Superior temporal gyrus (tissue), 1 donor: ENCODE measurements at regions not wholly inside any gene's neighbourhood (a gene's known extent, or its start where the extent isn't known, plus 50 kb on each side); places are given as distances from the start of the nearest gene placed in this dataset.

Experiments
- DNase-seq: peaks from one replicate; pipeline ENCODE4 v3.0.0-alpha.2; 2016; ENCODE audit errors: extremely low spot score

- no peak for DNase-seq
These were observed 96.4 kb upstream of the MYCBP2 start for GRCh38 chr13:77423296-77423695.

DNA sequence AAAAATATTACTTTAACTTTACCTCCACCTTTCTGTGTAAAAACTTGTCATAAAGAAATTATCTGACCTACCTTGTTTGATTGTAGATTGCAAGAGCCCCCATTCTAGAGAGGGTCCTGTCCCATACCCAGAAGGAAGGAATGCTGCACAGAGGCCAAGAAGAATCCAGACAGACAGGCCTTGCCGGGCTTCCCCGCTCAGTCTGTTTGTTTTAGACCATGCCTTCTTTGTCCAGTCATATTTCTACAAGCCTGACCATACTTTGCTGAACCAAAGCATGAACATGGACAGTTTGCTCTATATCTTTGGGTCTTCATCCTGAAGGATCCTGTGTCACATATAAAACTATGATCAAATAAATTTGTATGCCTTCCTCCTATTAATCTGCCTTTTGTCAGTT, 95.8 kb upstream of the MYCBP2 start:
- no peak for DNase-seq

- no peak for DNase-seq
These were observed 91.0 kb upstream of the MYCBP2 start for GRCh38 chr13:77417897-77418296.

- no peak for DNase-seq
These were observed 89.8 kb upstream of the MYCBP2 start for GRCh38 chr13:77416666-77417212.

- DNase-seq: no peak
These were observed 88.6 kb upstream of the MYCBP2 start for GRCh38 chr13:77415253-77416071.

- no peak for DNase-seq
These were observed 86.0 kb upstream of the MYCBP2 start for GRCh38 chr13:77412860-77413259.

GRCh38 chr13:77412116-77412635, 85.3 kb upstream of the MYCBP2 start:
- no peak for DNase-seq

- DNase-seq: no peak
These were observed 82.5 kb upstream of the MYCBP2 start for GRCh38 chr13:77409412-77409811.

DNA sequence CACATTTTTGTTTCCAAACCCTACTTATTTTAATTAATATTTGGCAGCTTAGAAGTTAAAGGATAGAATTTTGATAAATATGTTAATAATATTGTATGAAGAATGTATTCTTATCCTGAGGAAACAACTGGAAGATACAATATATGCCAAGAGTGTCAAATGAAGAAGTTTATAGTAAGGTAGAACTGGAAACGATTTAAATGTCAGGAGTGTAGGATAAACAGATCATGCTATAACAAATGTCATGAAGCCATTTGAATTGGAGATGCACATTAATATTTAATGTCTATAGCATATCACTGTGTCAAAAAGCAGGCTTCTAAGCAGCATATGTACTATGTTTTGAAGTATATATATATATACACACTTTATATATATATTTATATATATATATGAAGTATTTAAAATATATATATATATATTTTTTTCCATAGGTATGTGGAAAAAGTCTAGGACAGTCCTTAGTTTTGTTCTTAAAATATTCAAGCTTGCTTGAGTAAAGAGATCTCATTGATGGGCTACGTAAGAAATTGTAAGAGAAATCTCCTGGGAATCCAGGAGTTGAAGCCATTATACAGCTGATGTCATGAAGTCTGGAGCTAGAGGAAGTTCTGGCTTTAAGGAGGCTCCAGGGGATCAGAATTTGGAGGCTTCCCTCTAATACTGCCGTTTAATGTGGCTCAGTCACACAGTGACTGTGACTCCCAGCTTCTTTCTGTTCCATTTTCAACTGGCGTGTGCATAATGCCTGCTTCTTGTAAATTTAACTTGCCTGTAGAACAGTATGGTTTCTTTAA, 79.9 kb upstream of the MYCBP2 start:
- DNase-seq: no peak

GRCh38 chr13:77398825-77399620, 72.1 kb upstream of the MYCBP2 start:
- DNase-seq: no peak

DNA sequence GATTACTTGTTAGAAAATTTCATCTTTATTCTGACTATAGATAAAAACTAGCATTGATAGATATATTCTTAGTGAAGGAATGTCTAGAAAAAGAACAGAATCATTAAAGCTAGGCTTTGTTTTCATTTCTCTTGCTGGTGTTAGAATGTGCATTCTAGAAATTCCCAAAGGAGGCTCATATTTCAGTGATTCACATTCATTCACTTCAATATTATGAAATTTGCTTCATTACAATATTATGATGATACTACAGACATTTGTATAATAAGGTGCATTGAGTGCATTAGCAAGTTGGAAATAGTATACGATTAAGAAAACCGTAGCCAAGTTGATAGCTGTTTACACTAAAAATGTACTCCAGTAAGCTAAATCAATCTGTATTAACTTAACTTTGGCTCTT, 70.7 kb upstream of the MYCBP2 start:
- DNase-seq: no peak

DNA sequence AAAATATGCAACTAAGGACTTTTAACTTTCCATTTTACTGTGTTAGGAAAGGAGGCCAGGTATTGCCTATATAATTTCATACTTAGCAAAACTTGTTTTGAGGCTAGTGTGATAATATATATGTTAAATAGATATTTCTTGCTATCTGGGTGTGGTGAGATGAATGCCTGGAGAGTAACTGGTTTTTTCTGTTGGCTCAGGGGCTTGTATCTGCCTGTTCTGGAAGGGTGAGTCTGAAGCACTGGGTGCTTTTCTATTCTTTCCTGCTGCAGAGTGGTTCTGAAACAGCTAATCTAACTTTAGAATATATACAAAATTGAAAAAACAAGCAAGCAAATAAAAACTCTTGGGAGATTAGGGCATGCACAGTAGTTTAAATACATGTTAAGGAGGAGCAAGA, 64.6 kb upstream of the MYCBP2 start:
- no peak for DNase-seq

- peak; percentile 29 for DNase-seq
These were observed 63.5 kb upstream of the MYCBP2 start for GRCh38 chr13:77390391-77390790.

- no peak for DNase-seq
These were observed 62.7 kb upstream of the MYCBP2 start for GRCh38 chr13:77389625-77390000.

DNA sequence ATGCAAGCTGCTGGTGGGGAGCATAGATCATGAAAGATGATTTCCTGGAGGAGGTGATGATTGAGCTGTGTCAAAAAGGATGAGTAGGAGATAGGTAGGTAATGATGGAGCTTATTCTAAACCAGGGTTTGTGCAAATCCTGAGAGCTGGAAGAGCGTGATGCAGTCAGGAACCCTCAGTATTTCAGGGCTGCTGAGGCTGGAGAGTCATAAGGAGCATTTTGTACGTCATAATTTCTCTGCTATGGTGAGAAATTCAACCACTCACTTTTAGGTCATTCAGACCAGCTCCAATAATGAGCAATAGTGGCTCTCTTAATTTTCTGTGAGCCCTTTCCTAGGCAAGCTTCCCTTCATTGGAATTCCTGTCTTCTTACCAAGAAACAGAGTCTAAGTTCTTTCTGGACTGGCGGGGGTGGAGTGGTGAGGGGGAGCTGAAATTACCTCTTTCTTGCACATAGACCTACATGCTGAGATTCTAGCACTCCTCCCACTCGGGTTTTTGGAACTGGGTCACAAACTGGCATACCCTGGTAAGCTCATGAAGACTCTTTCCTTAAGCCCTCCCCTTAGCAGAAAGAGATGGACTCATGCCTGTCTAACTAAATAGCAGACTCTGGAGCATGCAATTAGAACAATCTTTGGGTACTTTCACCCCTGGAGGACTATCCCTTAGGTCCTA, 62.2 kb upstream of the MYCBP2 start:
- peak; percentile 62 for DNase-seq

DNA sequence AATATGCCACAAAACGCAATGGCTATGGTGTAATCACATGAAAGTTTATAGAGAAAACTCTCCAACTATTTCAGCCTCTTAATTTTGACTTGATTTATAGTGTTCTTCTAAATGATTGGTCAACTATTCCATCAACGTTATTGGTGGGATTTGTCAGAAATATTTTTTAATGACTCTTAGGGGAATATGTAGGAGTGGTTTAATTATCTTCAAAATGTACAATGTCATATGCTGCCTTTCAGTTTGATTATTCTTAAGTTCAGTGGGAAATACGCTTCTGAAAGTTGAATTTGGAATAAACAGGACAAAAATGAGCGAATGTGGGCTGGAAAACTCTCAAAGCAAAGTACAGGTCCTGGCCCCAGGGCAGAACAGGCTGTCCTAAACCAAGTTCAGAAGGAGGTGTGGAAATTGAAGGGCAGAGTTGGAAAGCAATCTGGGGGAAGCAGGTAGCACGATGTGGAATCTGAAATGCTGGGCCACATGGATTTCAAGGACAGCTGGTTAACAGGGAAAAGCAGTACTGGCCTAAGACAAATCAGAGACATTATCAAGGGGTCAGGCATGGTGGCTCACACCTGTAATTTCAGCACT, 60.8 kb upstream of the MYCBP2 start:
- DNase-seq: no peak

DNA sequence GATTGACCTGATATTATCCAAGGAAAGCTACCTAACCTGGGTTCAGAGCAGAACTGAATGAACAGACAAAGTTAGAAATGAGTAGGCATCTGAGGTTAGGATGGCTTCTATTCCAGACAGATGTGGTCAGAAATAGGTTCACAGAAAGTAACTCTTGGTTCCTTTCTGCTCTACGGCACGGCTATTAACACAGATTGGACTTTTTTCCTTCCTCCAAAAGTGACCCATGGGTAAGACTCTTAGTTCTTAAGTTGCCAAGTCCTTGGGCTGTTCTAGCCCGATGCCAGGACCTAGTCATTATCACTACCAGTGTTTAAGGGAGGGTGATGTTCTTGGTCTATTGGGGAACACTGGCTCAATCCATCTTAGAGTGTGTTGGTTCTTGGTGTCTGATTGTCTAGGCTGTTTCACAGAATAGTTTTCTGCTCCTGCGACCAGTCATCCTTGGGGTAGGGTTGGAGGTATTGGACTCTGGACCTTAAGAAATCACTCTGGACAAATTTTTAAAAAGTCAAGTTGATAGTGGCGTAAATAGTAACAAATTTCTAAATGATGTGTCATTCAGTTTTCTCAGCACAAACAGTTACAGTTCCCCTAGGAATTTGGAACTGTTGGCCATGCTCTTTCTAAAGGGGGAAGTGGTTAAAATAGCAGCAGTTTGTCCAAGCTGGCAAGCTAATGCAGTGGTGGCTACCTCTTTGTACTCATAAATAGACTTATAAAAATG, 60.1 kb upstream of the MYCBP2 start:
- DNase-seq: no peak

GRCh38 chr13:77386046-77386445, 59.2 kb upstream of the MYCBP2 start:
- DNase-seq: no peak

DNA sequence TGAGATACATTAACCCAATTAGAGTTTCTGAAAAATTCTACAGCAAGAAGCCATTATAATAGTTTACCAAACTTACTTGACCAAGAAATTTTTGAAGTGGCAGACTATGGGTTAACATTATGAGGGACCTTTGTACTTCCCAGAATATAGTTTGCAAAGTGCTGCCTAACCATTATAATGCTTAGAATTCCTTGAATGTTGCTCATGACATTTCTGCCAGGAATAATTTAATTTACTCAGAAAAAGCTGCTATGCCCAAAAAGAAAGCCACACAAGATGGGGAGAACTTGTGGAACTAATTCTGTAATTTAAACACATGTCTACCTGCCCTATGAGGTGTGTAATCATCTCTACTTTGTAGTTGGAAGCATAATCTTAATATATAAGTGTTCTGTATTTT, 58.1 kb upstream of the MYCBP2 start:
- DNase-seq: no peak

DNA sequence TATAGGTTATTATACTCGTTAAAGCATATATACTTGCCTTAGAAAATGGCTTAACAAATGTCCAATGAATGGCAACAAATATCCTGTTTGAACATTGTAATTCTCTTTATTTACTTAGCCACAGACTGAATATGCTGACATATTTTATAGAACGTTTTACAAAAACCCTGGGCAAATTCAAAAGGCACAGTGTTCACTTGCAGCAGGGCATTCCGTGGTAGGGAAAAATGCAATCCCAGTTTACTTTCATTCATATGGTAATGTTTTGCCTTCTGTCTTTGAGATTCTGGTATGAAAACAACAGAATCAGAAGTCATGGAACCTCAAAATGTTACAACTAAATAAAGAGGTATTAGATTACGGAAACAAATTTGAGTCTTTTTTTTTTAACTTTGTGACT, 56.2 kb upstream of the MYCBP2 start:
- no peak for DNase-seq
